ENCODE measurements at regions not wholly inside any gene's neighbourhood (a gene's known extent, or its start where the extent isn't known, plus 50 kb on each side); places are given as distances from the start of the nearest gene placed in this dataset.

- no peak overlapping the region for H2AFZ ChIP-seq (ENCODE audit: low read depth, low read length)
- TF ChIP-seq SMC3 (conservative IDR thresholded peaks at IDR 0.05; ENCODE audit: poor library complexity) (no peak), EP300 (conservative IDR thresholded peaks at IDR 0.05; ENCODE audit: poor library complexity, severe bottlenecking) (no peak), POLR2AphosphoS5 (IDR thresholded peaks at IDR 0.05) (no peak), TAF1 (IDR thresholded peaks at IDR 0.05; ENCODE audit: low read depth) (no peak)
- no peak overlapping the region for H3K4me3 ChIP-seq (ENCODE audit: low read length)
- peaks cover 4% of the 10 kb centered on the region for H3K79me2 ChIP-seq (replicated peaks; ENCODE audit: insufficient read depth, low read length)
- no peaks in the 10 kb centered on the region for H3K36me3 ChIP-seq (ENCODE audit: insufficient read depth, low read length)
- no peaks in the 10 kb centered on the region for H3K9me2 ChIP-seq (ENCODE audit: insufficient read depth, low read length)
- no peak overlapping the region for H3K27ac ChIP-seq (ENCODE audit: low read length)
- no peaks in the 10 kb centered on the region for H3F3A ChIP-seq (ENCODE audit: insufficient read depth, low read length, poor library complexity, severe bottlenecking)
- H3K27me3 ChIP-seq (ENCODE audit: insufficient read depth, low read depth, low read length), result no peaks in the 10 kb centered on the region
- H4K20me1 ChIP-seq (ENCODE audit: insufficient read depth), result no peaks in the 10 kb centered on the region
- H3K4me2 ChIP-seq (ENCODE audit: low read length), result no peak overlapping the region
- H3K9ac ChIP-seq (ENCODE audit: low read length), result no peak overlapping the region
- H3K9me3 ChIP-seq (ENCODE audit: low read length), result no peaks in the 10 kb centered on the region
Measured at GRCh38 chr2:6777626-6778025, 88.1 kb downstream of the CMPK2 start.

- H3K27ac ChIP-seq (ENCODE audit: low read length), result no peak overlapping the region
- H3K79me2 ChIP-seq (replicated peaks; ENCODE audit: insufficient read depth, low read length), result no peaks in the 10 kb centered on the region
- no peaks in the 10 kb centered on the region for H3K36me3 ChIP-seq (ENCODE audit: insufficient read depth, low read length)
- no peaks in the 10 kb centered on the region for H3K27me3 ChIP-seq (ENCODE audit: insufficient read depth, low read depth, low read length)
- H4K20me1 ChIP-seq (ENCODE audit: insufficient read depth), result no peaks in the 10 kb centered on the region
- no peaks in the 10 kb centered on the region for H3K9me2 ChIP-seq (ENCODE audit: insufficient read depth, low read length)
- H3K4me3 ChIP-seq (ENCODE audit: low read length), result no peak overlapping the region
- H3K9me3 ChIP-seq (ENCODE audit: low read length), result no peaks in the 10 kb centered on the region
- no peaks in the 10 kb centered on the region for H3F3A ChIP-seq (ENCODE audit: insufficient read depth, low read length, poor library complexity, severe bottlenecking)
- TF ChIP-seq SMC3 (conservative IDR thresholded peaks at IDR 0.05; ENCODE audit: poor library complexity), result no peak
- TF ChIP-seq POLR2AphosphoS5 (IDR thresholded peaks at IDR 0.05), result no peak
- no peak for TF ChIP-seq EZH2 (IDR thresholded peaks at IDR 0.05; ENCODE audit: borderline replicate concordance, insufficient read depth, low read length, poor library complexity, severe bottlenecking)
- TF ChIP-seq MXI1 (conservative IDR thresholded peaks at IDR 0.05; ENCODE audit: poor library complexity, severe bottlenecking), result no peak
- no peak for TF ChIP-seq CTCF (IDR thresholded peaks at IDR 0.05; ENCODE audit: poor library complexity, severe bottlenecking)
- no peak for TF ChIP-seq TAF1 (IDR thresholded peaks at IDR 0.05; ENCODE audit: low read depth)
- TF ChIP-seq RAD21 (conservative IDR thresholded peaks at IDR 0.05), result no peak
- no peak for TF ChIP-seq REST (IDR thresholded peaks at IDR 0.05; ENCODE audit: borderline replicate concordance)
- TF ChIP-seq EP300 (conservative IDR thresholded peaks at IDR 0.05; ENCODE audit: poor library complexity, severe bottlenecking), result no peak
- no peak overlapping the region for H2AFZ ChIP-seq (ENCODE audit: low read depth, low read length)
- H3K9ac ChIP-seq (ENCODE audit: low read length), result no peak overlapping the region
- H3K4me2 ChIP-seq (ENCODE audit: low read length), result no peak overlapping the region
Measured at GRCh38 chr2:6780765-6781274, 84.9 kb downstream of the CMPK2 start.

Measured in neural cell (in vitro differentiated cells).